ENCODE measurements at regions not wholly inside any gene's neighbourhood (a gene's known extent, or its start where the extent isn't known, plus 50 kb on each side); places are given as distances from the start of the nearest gene placed in this dataset.

GRCh38 chr17:69853541-69854224 lies 221.3 kb upstream of the KCNJ16 start:
- DNase-seq (ENCODE audit: extremely low read depth in 1 of 4, low spot score in 3 of 4) (no peak), ATAC-seq (no peak), FAIRE-seq (no peak)
- no peak overlapping the region for H3K4me3 ChIP-seq
- H3K4me1 ChIP-seq (replicated peaks in 1 of 2; ENCODE audit: control insufficient read depth in 2 of 2, insufficient read depth in 2 of 2, low read length in 2 of 2): peaks cover 0 to 2% of the 10 kb centered on the region in 2 experiments; a peak in 2 of 5 replicates
- H3K27me3 ChIP-seq (ENCODE audit: control insufficient read depth in 2 of 2, insufficient read depth in 2 of 2, low read length in 2 of 2): no peaks in the 10 kb centered on the region
- H3K27ac ChIP-seq (ENCODE audit: extremely low read depth, low read depth, low read length): no peak overlapping the region
- H2AFZ ChIP-seq (ENCODE audit: low read depth, low read length): no peak overlapping the region
- 33% methylated on average over 4 of the region's 4 CpGs for WGBS (ENCODE audit: insufficient coverage, low coverage, missing lambda C conversion rate)
- in situ Hi-C loops (cut with MboI) (no loop called here), intact Hi-C loops (cut with micrococcal nuclease) (no loop called here)
- no peaks in the 10 kb centered on the region for H3K9me1 ChIP-seq (ENCODE audit: control insufficient read depth, insufficient read depth, low read length)
- TF ChIP-seq SPI1 (IDR thresholded peaks at IDR 0.05; ENCODE audit: borderline replicate concordance, low read depth, low read length): peak; percentile 70; the same call in 1 of the 2 replicates
- TF ChIP-seq MIER1 (IDR thresholded peaks at IDR 0.05; ENCODE audit: low read depth): no peak
- TF ChIP-seq ZNF766 (CRISPR knock-in tag; conservative IDR thresholded peaks at IDR 0.05): peak; percentile 75
- H3K9me3 ChIP-seq (replicated peaks; ENCODE audit: control insufficient read depth, insufficient read depth, low read depth, low read length): no peaks in the 10 kb centered on the region
- H3K36me3 ChIP-seq (ENCODE audit: control insufficient read depth, insufficient read depth, low read length): no peaks in the 10 kb centered on the region
- ChIA-PET CTCF (ENCODE audit: low intra/inter-chr PET ratio) (no interaction called here), POLR2A (no interaction called here)
- no peaks in the 10 kb centered on the region for H3K79me2 ChIP-seq (ENCODE audit: control insufficient read depth, insufficient read depth, low read length)
- BruUV-seq (replicated peaks): no TSS peak
- no peak overlapping the region for H3K4me2 ChIP-seq (ENCODE audit: insufficient read depth, low read length)
- no peak overlapping the region for H3K9ac ChIP-seq (ENCODE audit: insufficient read depth in 1 of 2, low read depth in 2 of 2, low read length in 2 of 2)
- H4K20me1 ChIP-seq (replicated peaks; ENCODE audit: control insufficient read depth, insufficient read depth, low read length): no peaks in the 10 kb centered on the region

- Histone ChIP-seq H3K9me1 (ENCODE audit: control insufficient read depth, insufficient read depth, low read length) (no peaks in the 10 kb centered on the region), H3K4me2 (ENCODE audit: insufficient read depth, low read length) (no peak overlapping the region), H3K27ac (ENCODE audit: extremely low read depth, low read depth, low read length) (no peak overlapping the region), H3K36me3 (ENCODE audit: control insufficient read depth, insufficient read depth, low read length) (no peaks in the 10 kb centered on the region), H3K79me2 (ENCODE audit: control insufficient read depth, insufficient read depth, low read length) (no peaks in the 10 kb centered on the region), H3K4me1 (replicated peaks in 1 of 2; ENCODE audit: control insufficient read depth in 2 of 2, insufficient read depth in 2 of 2, low read length in 2 of 2) (peaks cover 0 to 2% of the 10 kb centered on the region in 2 experiments; a peak in 2 of 5 replicates), H3K27me3 (ENCODE audit: control insufficient read depth in 2 of 2, insufficient read depth in 2 of 2, low read length in 2 of 2) (no peaks in the 10 kb centered on the region), H3K9me3 (replicated peaks; ENCODE audit: control insufficient read depth, insufficient read depth, low read depth, low read length) (no peaks in the 10 kb centered on the region), H3K4me3 (no peak overlapping the region), H4K20me1 (replicated peaks; ENCODE audit: control insufficient read depth, insufficient read depth, low read length) (no peaks in the 10 kb centered on the region), H2AFZ (ENCODE audit: low read depth, low read length) (no peak overlapping the region; the same call in 1 of the 2 replicates), H3K9ac (ENCODE audit: insufficient read depth in 1 of 2, low read depth in 2 of 2, low read length in 2 of 2) (no peak overlapping the region)
- POLR2A ChIA-PET: no interaction called here
- in situ Hi-C loops (cut with MboI) (no loop called here), intact Hi-C loops (cut with micrococcal nuclease) (no loop called here)
- FAIRE-seq: no peak
- TF ChIP-seq TBL1XR1 (IDR thresholded peaks at IDR 0.05; ENCODE audit: low read length in 2 of 2): no peak
- TF ChIP-seq RFX1 (IDR thresholded peaks at IDR 0.05): peak; percentile 68
- 13% methylated on average over 1 of the region's 1 CpG for WGBS (ENCODE audit: insufficient coverage, low coverage, missing lambda C conversion rate)
- CTCF ChIA-PET (ENCODE audit: low intra/inter-chr PET ratio): no interaction called here
- no peak for DNase-seq (ENCODE audit: extremely low read depth in 1 of 4, low spot score in 3 of 4)
- BruUV-seq (replicated peaks): no TSS peak
- no peak for ATAC-seq
Measured at GRCh38 chr17:69854225-69854780, 220.7 kb upstream of the KCNJ16 start.

Data from K562 (cell line).